RWPE1 (cell line): ENCODE measurements at regions not wholly inside any gene's neighbourhood (a gene's known extent, or its start where the extent isn't known, plus 50 kb on each side); places are given as distances from the start of the nearest gene placed in this dataset.

Experiments
- CTCF ChIA-PET: fragments of 350-600 bp; sonication (Branson Sonifier 250); formaldehyde crosslinking; extraction: SDS; loops from one replicate; lab custom pipeline; 2021; lab: Yijun Ruan, JAX
- POLR2A ChIA-PET: fragments of 400-600 bp; formaldehyde crosslinking; extraction: SDS; loops from one replicate; lab custom pipeline; 2020; ENCODE audit warnings: antibody characterized with exemption; ENCODE audit not compliant: low non-redundant PET; lab: Yijun Ruan, JAX
- DNase-seq: peaks from one replicate; pipeline ENCODE4 v3.0.0; 2012; ENCODE audit warnings: low spot score
- H3K27ac ChIP-seq: fragments of 450-650 bp; 2 replicates; pipeline ENCODE4 v1.5.1; 2017
- CTCF ChIP-seq: fragments of 450-650 bp; conservative IDR thresholded peaks from 2 replicates; pipeline ENCODE4 v1.5.1; 2017; ENCODE audit warnings: low read depth, mild to moderate bottlenecking

- no peak for DNase-seq
- H3K27ac ChIP-seq = no peak overlapping the region
- TF ChIP-seq CTCF = no peak
- ChIA-PET CTCF (no interaction called here), POLR2A (no interaction called here)
Observed at GRCh38 chr6:8918196-8918595, 482.9 kb upstream of the SLC35B3 start.

DNA sequence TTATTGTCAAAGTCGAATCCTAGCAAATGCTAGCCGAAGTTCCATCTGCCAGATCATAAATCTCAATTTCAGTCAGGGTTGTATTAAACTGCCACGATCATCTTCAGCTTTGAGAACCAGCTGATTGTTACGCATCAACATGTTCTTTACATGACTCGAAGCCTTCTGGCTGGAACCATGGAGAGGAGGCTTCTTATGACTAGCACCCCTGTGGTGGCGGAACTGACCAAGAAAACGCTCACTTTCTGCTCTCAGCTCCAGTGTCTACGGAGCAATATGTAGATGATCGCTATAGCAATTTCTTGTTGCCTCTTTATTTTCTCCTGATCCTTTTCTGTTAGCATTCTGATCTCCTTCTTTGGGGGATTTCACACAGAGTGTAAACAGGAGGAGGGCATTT is 479.4 kb upstream of the SLC35B3 start:
- CTCF ChIA-PET = no interaction called here
- POLR2A ChIA-PET = no interaction called here
- H3K27ac ChIP-seq = no peak overlapping the region
- no peak for TF ChIP-seq CTCF
- no peak for DNase-seq

DNA sequence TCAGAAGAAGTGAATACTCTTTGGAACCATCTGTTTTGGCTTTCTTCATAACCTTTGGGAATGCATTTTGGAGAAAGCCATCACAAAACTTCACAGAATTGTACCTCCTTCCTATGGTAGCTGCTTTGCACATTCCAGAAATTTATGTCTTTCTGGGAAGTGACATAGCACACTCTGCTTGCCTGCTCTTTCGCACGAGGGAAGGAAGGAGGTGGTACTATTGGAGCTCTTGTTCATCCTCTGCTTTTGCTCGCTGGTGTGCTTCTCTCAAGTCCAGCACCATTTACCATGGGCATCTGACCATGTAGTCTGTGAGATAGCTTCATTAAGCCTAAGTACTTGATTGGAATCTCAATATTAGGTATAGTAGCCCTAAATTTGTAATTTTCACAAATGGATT is 473.3 kb upstream of the SLC35B3 start:
- H3K27ac ChIP-seq = no peak overlapping the region
- ChIA-PET POLR2A (no interaction called here), CTCF (no interaction called here)
- DNase-seq = no peak
- no peak for TF ChIP-seq CTCF

GRCh38 chr6:8906699-8907098 is 471.4 kb upstream of the SLC35B3 start:
- no peak for TF ChIP-seq CTCF
- ChIA-PET CTCF (interaction anchor here (0.6 kb wide), 1 partner anchor 470 kb away, joined by 5 read pairs; no protein-coding TSS in a partner anchor), POLR2A (no interaction called here)
- H3K27ac ChIP-seq = no peak overlapping the region
- DNase-seq = no peak

DNA sequence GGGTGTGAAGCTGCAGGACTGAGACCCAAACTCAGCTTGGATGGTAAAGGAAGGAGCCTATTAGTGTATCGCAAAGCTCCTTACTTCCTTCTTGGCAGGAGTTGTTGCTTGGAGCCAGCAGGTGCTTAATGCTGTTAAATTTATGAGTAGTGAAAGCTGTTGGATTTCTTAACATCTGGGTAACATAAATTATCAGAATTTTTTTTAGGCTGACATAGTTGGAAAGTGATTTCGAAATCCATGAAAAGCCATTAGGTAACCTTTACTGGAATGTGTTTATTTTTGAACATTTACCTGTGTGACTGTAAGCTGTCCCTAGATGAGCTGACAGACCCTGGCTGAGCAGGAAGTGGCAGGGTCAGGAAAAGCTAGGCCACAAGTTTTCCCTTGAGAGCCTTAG is 470.4 kb upstream of the SLC35B3 start:
- TF ChIP-seq CTCF = no peak
- H3K27ac ChIP-seq = no peak overlapping the region
- ChIA-PET POLR2A (no interaction called here), CTCF (interaction anchor here (0.7 kb wide), 1 partner anchor 1524 kb away, joined by 3 read pairs; no protein-coding TSS in a partner anchor)
- DNase-seq = no peak

GRCh38 chr6:8904754-8905153 is 469.4 kb upstream of the SLC35B3 start:
- POLR2A ChIA-PET = no interaction called here
- DNase-seq = no peak
- TF ChIP-seq CTCF = no peak

GRCh38 chr6:8900056-8900455 is 464.7 kb upstream of the SLC35B3 start:
- ChIA-PET CTCF (no interaction called here), POLR2A (no interaction called here)
- TF ChIP-seq CTCF = no peak
- DNase-seq = no peak
- no peak overlapping the region for H3K27ac ChIP-seq

More at GRCh38 chr6:8904754-8905153, 469.4 kb upstream of the SLC35B3 start:
- CTCF ChIA-PET = no interaction called here
- H3K27ac ChIP-seq = no peak overlapping the region
